ENCODE measurements at regions not wholly inside any gene's neighbourhood (a gene's known extent, or its start where the extent isn't known, plus 50 kb on each side); places are given as distances from the start of the nearest gene placed in this dataset.

- TF ChIP-seq CTCF (IDR thresholded peaks at IDR 0.05; ENCODE audit: insufficient read depth, low read length) (no peak), REST (IDR thresholded peaks at IDR 0.05; ENCODE audit: insufficient replicate concordance, low read depth) (no peak), POLR2AphosphoS5 (IDR thresholded peaks at IDR 0.05; ENCODE audit: low read depth) (no peak), GABPA (IDR thresholded peaks at IDR 0.05; ENCODE audit: low read depth) (no peak), SPI1 (IDR thresholded peaks at IDR 0.05; ENCODE audit: borderline replicate concordance, low read depth) (no peak)
Observed at GRCh38 chr12:75650100-75650499, 138.7 kb upstream of the KRR1 start.
